HCT116 (cell line): ENCODE measurements at regions not wholly inside any gene's neighbourhood (a gene's known extent, or its start where the extent isn't known, plus 50 kb on each side); places are given as distances from the start of the nearest gene placed in this dataset.

ENCODE experiments used
- EZH2 ChIP-seq: fragments of 200-600 bp; sonication (generic); IDR thresholded peaks from 2 replicates; pipeline ENCODE4 v1.6.1; 2017; ENCODE audit warnings: antibody characterized with exemption, mixed run types
- POLR2A ChIP-seq: IDR thresholded peaks from 2 replicates; pipeline ENCODE4 v1.7.0; 2011; ENCODE audit warnings: borderline replicate concordance; ENCODE audit not compliant: insufficient read depth, insufficient read length; ENCODE audit errors: extremely low read depth
- TF ChIP-seq, protein P1 (sequence below), 3 experiments: fragments of 200-600 bp in 1 of 3; sonication (generic) in 1 of 3; IDR thresholded peaks in 2 of 3; conservative IDR thresholded peaks in 1 of 3; 2 replicates each; pipeline ENCODE4 v1.5.1; 2012 to 2017; ENCODE audit warnings: low read depth in 2 of 3, low read length in 2 of 3, antibody characterized with exemption in 1 of 3, borderline replicate concordance in 1 of 3, control low read depth in 1 of 3, mild to moderate bottlenecking in 1 of 3, mixed read lengths in 1 of 3, mixed run types in 1 of 3, moderate library complexity in 1 of 3; ENCODE audit not compliant: insufficient read depth in 1 of 3

DNA sequence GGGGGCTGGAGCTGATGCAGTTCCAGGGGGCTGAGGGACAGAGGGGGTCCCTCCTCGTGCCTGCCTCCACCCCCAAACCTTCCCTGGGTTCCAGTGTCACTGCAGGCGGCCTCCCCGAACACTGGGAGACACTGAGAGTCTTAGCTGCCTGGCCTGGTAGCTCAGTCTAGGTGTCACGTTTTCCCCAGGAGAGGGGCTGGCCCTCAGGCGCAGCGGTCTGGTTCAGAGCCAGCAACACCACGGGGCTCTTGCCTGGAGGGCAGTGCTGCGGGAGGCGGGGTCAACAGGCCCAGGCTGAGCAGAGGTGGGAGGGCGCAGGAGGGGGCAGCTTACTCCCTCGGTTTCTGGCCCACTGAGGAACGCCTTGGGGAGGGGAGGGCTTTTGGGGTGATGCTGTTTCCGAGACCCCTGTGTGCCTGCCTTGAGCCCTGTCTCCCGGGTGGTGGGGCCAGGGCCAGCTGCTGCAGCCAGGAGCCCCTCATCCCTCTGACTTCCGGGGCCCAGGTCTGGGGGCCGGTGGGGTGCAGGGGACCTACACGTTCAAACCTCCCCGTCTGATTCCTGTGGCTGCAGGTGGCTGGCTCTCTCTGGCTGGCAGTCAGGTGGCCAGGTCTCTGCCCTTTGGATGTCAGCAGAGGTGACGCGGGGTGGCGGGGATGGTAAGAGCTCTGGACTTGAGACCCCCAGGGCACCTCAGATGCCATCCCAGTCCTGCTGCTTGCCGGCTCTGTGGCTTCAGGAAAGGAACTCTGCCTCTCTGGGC lies 89.3 kb upstream of the GSE1 start:
- TF ChIP-seq, protein P1, sequence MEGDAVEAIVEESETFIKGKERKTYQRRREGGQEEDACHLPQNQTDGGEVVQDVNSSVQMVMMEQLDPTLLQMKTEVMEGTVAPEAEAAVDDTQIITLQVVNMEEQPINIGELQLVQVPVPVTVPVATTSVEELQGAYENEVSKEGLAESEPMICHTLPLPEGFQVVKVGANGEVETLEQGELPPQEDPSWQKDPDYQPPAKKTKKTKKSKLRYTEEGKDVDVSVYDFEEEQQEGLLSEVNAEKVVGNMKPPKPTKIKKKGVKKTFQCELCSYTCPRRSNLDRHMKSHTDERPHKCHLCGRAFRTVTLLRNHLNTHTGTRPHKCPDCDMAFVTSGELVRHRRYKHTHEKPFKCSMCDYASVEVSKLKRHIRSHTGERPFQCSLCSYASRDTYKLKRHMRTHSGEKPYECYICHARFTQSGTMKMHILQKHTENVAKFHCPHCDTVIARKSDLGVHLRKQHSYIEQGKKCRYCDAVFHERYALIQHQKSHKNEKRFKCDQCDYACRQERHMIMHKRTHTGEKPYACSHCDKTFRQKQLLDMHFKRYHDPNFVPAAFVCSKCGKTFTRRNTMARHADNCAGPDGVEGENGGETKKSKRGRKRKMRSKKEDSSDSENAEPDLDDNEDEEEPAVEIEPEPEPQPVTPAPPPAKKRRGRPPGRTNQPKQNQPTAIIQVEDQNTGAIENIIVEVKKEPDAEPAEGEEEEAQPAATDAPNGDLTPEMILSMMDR (IDR thresholded peaks at IDR 0.05 in 2 of 3, conservative IDR thresholded peaks at IDR 0.05 in 1 of 3; ENCODE audit: borderline replicate concordance in 1 of 3, insufficient read depth in 1 of 3, low read depth in 2 of 3, low read length in 2 of 3): no peak
- TF ChIP-seq POLR2A (no peak), EZH2 (no peak)
